ENCODE measurements at regions not wholly inside any gene's neighbourhood (a gene's known extent, or its start where the extent isn't known, plus 50 kb on each side); places are given as distances from the start of the nearest gene placed in this dataset.
"Not testable (repeated sequence)": the region's sequence is repeated elsewhere in the genome, so short reads cannot be mapped to it uniquely, and the experiment has no call there.

- H3K9me3 ChIP-seq (replicated peaks; ENCODE audit: low read length) = no peaks in the 10 kb centered on the region
- H3K4me3 ChIP-seq (ENCODE audit: low read length) = no peak overlapping the region
- peaks cover 14% of the 10 kb centered on the region for H3K4me1 ChIP-seq (ENCODE audit: control insufficient read depth, insufficient read depth, low read length)
- H3K27me3 ChIP-seq (ENCODE audit: control insufficient read depth, insufficient read depth, low read length) = no peaks in the 10 kb centered on the region
- no peak overlapping the region for H3K4me2 ChIP-seq (ENCODE audit: low read length)
- no peak overlapping the region for H3K9ac ChIP-seq (ENCODE audit: low read depth, low read length)
- no peaks in the 10 kb centered on the region for H3K36me3 ChIP-seq (ENCODE audit: insufficient read depth, low read length)
Measured at GRCh38 chr3:169029674-169030285, 633.7 kb downstream of the MECOM start.

- Histone ChIP-seq H3K4me2 (ENCODE audit: low read length) (no peak overlapping the region), H3K27me3 (ENCODE audit: control insufficient read depth, insufficient read depth, low read length) (no peaks in the 10 kb centered on the region), H3K9ac (ENCODE audit: low read depth, low read length) (no peak overlapping the region), H3K4me3 (ENCODE audit: low read length) (no peak overlapping the region), H3K4me1 (ENCODE audit: control insufficient read depth, insufficient read depth, low read length) (peaks cover 23% of the 10 kb centered on the region), H3K9me3 (replicated peaks; ENCODE audit: low read length) (no peaks in the 10 kb centered on the region), H3K36me3 (ENCODE audit: insufficient read depth, low read length) (no peaks in the 10 kb centered on the region)
Measured at GRCh38 chr3:169028716-169029115, 634.8 kb downstream of the MECOM start.

- Histone ChIP-seq H3K4me3 (ENCODE audit: low read length) (peak overlapping the region; percentile 23), H3K4me2 (ENCODE audit: low read length) (peak overlapping the region; percentile 75), H3K27me3 (ENCODE audit: control insufficient read depth, insufficient read depth, low read length) (no peaks in the 10 kb centered on the region), H3K9me3 (replicated peaks; ENCODE audit: low read length) (no peaks in the 10 kb centered on the region), H3K9ac (ENCODE audit: low read depth, low read length) (no peak overlapping the region), H3K36me3 (ENCODE audit: insufficient read depth, low read length) (no peaks in the 10 kb centered on the region), H3K4me1 (ENCODE audit: control insufficient read depth, insufficient read depth, low read length) (peaks cover 38% of the 10 kb centered on the region)
Measured at GRCh38 chr3:169026543-169027182, 636.8 kb downstream of the MECOM start.

GRCh38 chr3:169022457-169022856 is 641.1 kb downstream of the MECOM start:
- Histone ChIP-seq H3K4me2 (ENCODE audit: low read length) (no peak overlapping the region), H3K4me1 (ENCODE audit: control insufficient read depth, insufficient read depth, low read length) (peaks cover 37% of the 10 kb centered on the region), H3K9ac (ENCODE audit: low read depth, low read length) (no peak overlapping the region), H3K36me3 (ENCODE audit: insufficient read depth, low read length) (no peaks in the 10 kb centered on the region), H3K27me3 (ENCODE audit: control insufficient read depth, insufficient read depth, low read length) (no peaks in the 10 kb centered on the region), H3K9me3 (replicated peaks; ENCODE audit: low read length) (no peaks in the 10 kb centered on the region), H3K4me3 (ENCODE audit: low read length) (no peak overlapping the region)

- Histone ChIP-seq H3K4me3 (ENCODE audit: low read length) (no peak overlapping the region), H3K36me3 (ENCODE audit: insufficient read depth, low read length) (no peaks in the 10 kb centered on the region), H3K27me3 (ENCODE audit: control insufficient read depth, insufficient read depth, low read length) (no peaks in the 10 kb centered on the region), H3K4me1 (ENCODE audit: control insufficient read depth, insufficient read depth, low read length) (peaks cover 23% of the 10 kb centered on the region), H3K4me2 (ENCODE audit: low read length) (no peak overlapping the region), H3K9me3 (replicated peaks; ENCODE audit: low read length) (no peaks in the 10 kb centered on the region), H3K9ac (ENCODE audit: low read depth, low read length) (no peak overlapping the region)
Measured at GRCh38 chr3:169020371-169020770, 643.1 kb downstream of the MECOM start.

- H3K4me1 ChIP-seq (ENCODE audit: control insufficient read depth, insufficient read depth, low read length) = no peaks in the 10 kb centered on the region
- no peak overlapping the region for H3K4me2 ChIP-seq (ENCODE audit: low read length)
- no peaks in the 10 kb centered on the region for H3K27me3 ChIP-seq (ENCODE audit: control insufficient read depth, insufficient read depth, low read length)
- H3K4me3 ChIP-seq (ENCODE audit: low read length) = no peak overlapping the region
- no peaks in the 10 kb centered on the region for H3K36me3 ChIP-seq (ENCODE audit: insufficient read depth, low read length)
- H3K9me3 ChIP-seq (replicated peaks; ENCODE audit: low read length) = no peaks in the 10 kb centered on the region
- H3K9ac ChIP-seq (ENCODE audit: low read depth, low read length) = no peak overlapping the region
Measured at GRCh38 chr3:169009453-169009852, 654.1 kb downstream of the MECOM start.

GRCh38 chr3:169008776-169009358 is 654.6 kb downstream of the MECOM start:
- Histone ChIP-seq H3K4me3 (ENCODE audit: low read length) (no peak overlapping the region), H3K9me3 (replicated peaks; ENCODE audit: low read length) (no peaks in the 10 kb centered on the region), H3K27me3 (ENCODE audit: control insufficient read depth, insufficient read depth, low read length) (no peaks in the 10 kb centered on the region), H3K9ac (ENCODE audit: low read depth, low read length) (no peak overlapping the region), H3K4me1 (ENCODE audit: control insufficient read depth, insufficient read depth, low read length) (no peaks in the 10 kb centered on the region), H3K4me2 (ENCODE audit: low read length) (no peak overlapping the region), H3K36me3 (ENCODE audit: insufficient read depth, low read length) (no peaks in the 10 kb centered on the region)

GRCh38 chr3:169007145-169007544 is 656.4 kb downstream of the MECOM start:
- Histone ChIP-seq H3K4me1 (ENCODE audit: control insufficient read depth, insufficient read depth, low read length) (no peaks in the 10 kb centered on the region), H3K9me3 (replicated peaks; ENCODE audit: low read length) (no peaks in the 10 kb centered on the region), H3K36me3 (ENCODE audit: insufficient read depth, low read length) (no peaks in the 10 kb centered on the region), H3K4me2 (ENCODE audit: low read length) (no peak overlapping the region), H3K4me3 (ENCODE audit: low read length) (no peak overlapping the region), H3K27me3 (ENCODE audit: control insufficient read depth, insufficient read depth, low read length) (no peaks in the 10 kb centered on the region), H3K9ac (ENCODE audit: low read depth, low read length) (no peak overlapping the region)

GRCh38 chr3:169006398-169006797 is 657.1 kb downstream of the MECOM start:
- not testable (repeated sequence) for H3K4me2 ChIP-seq (ENCODE audit: low read length); H3K9ac ChIP-seq (ENCODE audit: low read depth, low read length); H3K27me3 ChIP-seq (ENCODE audit: control insufficient read depth, insufficient read depth, low read length); H3K4me3 ChIP-seq (ENCODE audit: low read length); H3K4me1 ChIP-seq (ENCODE audit: control insufficient read depth, insufficient read depth, low read length); H3K36me3 ChIP-seq (ENCODE audit: insufficient read depth, low read length); H3K9me3 ChIP-seq (replicated peaks; ENCODE audit: low read length)

- H3K4me3 ChIP-seq (ENCODE audit: low read length) = no peak overlapping the region
- no peak overlapping the region for H3K4me2 ChIP-seq (ENCODE audit: low read length)
- no peaks in the 10 kb centered on the region for H3K9me3 ChIP-seq (replicated peaks; ENCODE audit: low read length)
- H3K9ac ChIP-seq (ENCODE audit: low read depth, low read length) = no peak overlapping the region
- no peaks in the 10 kb centered on the region for H3K36me3 ChIP-seq (ENCODE audit: insufficient read depth, low read length)
- no peaks in the 10 kb centered on the region for H3K27me3 ChIP-seq (ENCODE audit: control insufficient read depth, insufficient read depth, low read length)
- H3K4me1 ChIP-seq (ENCODE audit: control insufficient read depth, insufficient read depth, low read length) = no peaks in the 10 kb centered on the region
Measured at GRCh38 chr3:169002689-169003088, 660.8 kb downstream of the MECOM start.

GRCh38 chr3:168998792-168999191 is 664.7 kb downstream of the MECOM start:
- Histone ChIP-seq H3K4me2 (ENCODE audit: low read length) (no peak overlapping the region), H3K9ac (ENCODE audit: low read depth, low read length) (no peak overlapping the region), H3K27me3 (ENCODE audit: control insufficient read depth, insufficient read depth, low read length) (no peaks in the 10 kb centered on the region), H3K9me3 (replicated peaks; ENCODE audit: low read length) (no peaks in the 10 kb centered on the region), H3K4me3 (ENCODE audit: low read length) (no peak overlapping the region), H3K4me1 (ENCODE audit: control insufficient read depth, insufficient read depth, low read length) (no peaks in the 10 kb centered on the region), H3K36me3 (ENCODE audit: insufficient read depth, low read length) (no peaks in the 10 kb centered on the region)

- H3K4me1 ChIP-seq (ENCODE audit: control insufficient read depth, insufficient read depth, low read length) = no peaks in the 10 kb centered on the region
- H3K9me3 ChIP-seq (replicated peaks; ENCODE audit: low read length) = no peaks in the 10 kb centered on the region
- H3K9ac ChIP-seq (ENCODE audit: low read depth, low read length) = no peak overlapping the region
- no peaks in the 10 kb centered on the region for H3K36me3 ChIP-seq (ENCODE audit: insufficient read depth, low read length)
- no peak overlapping the region for H3K4me3 ChIP-seq (ENCODE audit: low read length)
- no peak overlapping the region for H3K4me2 ChIP-seq (ENCODE audit: low read length)
- no peaks in the 10 kb centered on the region for H3K27me3 ChIP-seq (ENCODE audit: control insufficient read depth, insufficient read depth, low read length)
Measured at GRCh38 chr3:168997488-168997887, 666.0 kb downstream of the MECOM start.

Data from skeletal muscle satellite cell (primary cell).